GM19452 (cell line): ENCODE measurements at regions not wholly inside any gene's neighbourhood (a gene's known extent, or its start where the extent isn't known, plus 50 kb on each side); places are given as distances from the start of the nearest gene placed in this dataset.
"Not testable (repeated sequence)": the region's sequence is repeated elsewhere in the genome, so short reads cannot be mapped to it uniquely, and the experiment has no call there.

ENCODE experiments used
- ATAC-seq: cut with Tn5 transposase; IDR thresholded peaks from one replicate; pipeline ENCODE4 v1.9.1; 2021; ENCODE audit not compliant: unreplicated experiment

- ATAC-seq: no peak
These were observed 150.1 kb upstream of the PDE7B start for GRCh38 chr6:135701426-135701825.

- no peak for ATAC-seq
These were observed 148.5 kb upstream of the PDE7B start for GRCh38 chr6:135703007-135703406.

GRCh38 chr6:135703621-135704020, 147.9 kb upstream of the PDE7B start:
- peak; percentile 94 for ATAC-seq

- ATAC-seq: no peak
These were observed 144.1 kb upstream of the PDE7B start for GRCh38 chr6:135707426-135707825.

- ATAC-seq: no peak
These were observed 141.5 kb upstream of the PDE7B start for GRCh38 chr6:135710042-135710441.

GRCh38 chr6:135722190-135722589, 129.3 kb upstream of the PDE7B start:
- no peak for ATAC-seq

- peak; percentile 84 for ATAC-seq
These were observed 128.8 kb upstream of the PDE7B start for GRCh38 chr6:135722679-135723078.

GRCh38 chr6:135728589-135728988, 122.9 kb upstream of the PDE7B start:
- ATAC-seq: no peak

- no peak for ATAC-seq
These were observed 120.4 kb upstream of the PDE7B start for GRCh38 chr6:135731116-135731515.

- not testable (repeated sequence) for ATAC-seq
These were observed 115.2 kb upstream of the PDE7B start for GRCh38 chr6:135736351-135736750.

- no peak for ATAC-seq
These were observed 112.9 kb upstream of the PDE7B start for GRCh38 chr6:135738636-135739035.

- ATAC-seq: no peak
These were observed 112.2 kb upstream of the PDE7B start for GRCh38 chr6:135739288-135739687.

GRCh38 chr6:135740580-135740979, 110.9 kb upstream of the PDE7B start:
- ATAC-seq: no peak

GRCh38 chr6:135743476-135743875, 108.0 kb upstream of the PDE7B start:
- no peak for ATAC-seq

GRCh38 chr6:135748189-135748588, 103.3 kb upstream of the PDE7B start:
- ATAC-seq: no peak

- ATAC-seq: no peak
These were observed 101.4 kb upstream of the PDE7B start for GRCh38 chr6:135750081-135750480.

GRCh38 chr6:135753196-135753595, 98.3 kb upstream of the PDE7B start:
- ATAC-seq: no peak

GRCh38 chr6:135759831-135760230, 91.7 kb upstream of the PDE7B start:
- ATAC-seq: no peak

- no peak for ATAC-seq
These were observed 77.5 kb upstream of the PDE7B start for GRCh38 chr6:135774006-135774405.

- no peak for ATAC-seq
These were observed 72.3 kb upstream of the PDE7B start for GRCh38 chr6:135779213-135779612.

- ATAC-seq: no peak
These were observed 71.2 kb upstream of the PDE7B start for GRCh38 chr6:135780326-135780725.

GRCh38 chr6:135782546-135782945, 69.0 kb upstream of the PDE7B start:
- ATAC-seq: no peak

GRCh38 chr6:135784507-135784906, 67.0 kb upstream of the PDE7B start:
- no peak for ATAC-seq
